B cell (primary cell): ENCODE measurements at regions not wholly inside any gene's neighbourhood (a gene's known extent, or its start where the extent isn't known, plus 50 kb on each side); places are given as distances from the start of the nearest gene placed in this dataset.

Source experiments
- ATAC-seq: fragments of 200-7000 bp; cut with Tn5 transposase; one replicate; pipeline ENCODE4 v1.10.0; 2021; ENCODE audit warnings: low read depth, mild to moderate bottlenecking, moderate number of reproducible peaks, moderate library complexity
- CTCF ChIA-PET: fragments of 350-600 bp; sonication (Branson Sonifier 250); formaldehyde crosslinking; loops from one replicate; lab custom pipeline; 2021; ENCODE audit warnings: antibody characterized with exemption, inconsistent platforms; lab: Charles Lee
- POLR2A ChIA-PET: fragments of 350-600 bp; sonication (Branson Sonifier 250); formaldehyde crosslinking; loops from one replicate; lab custom pipeline; 2021; ENCODE audit warnings: antibody characterized with exemption; lab: Charles Lee
- DNase-seq: peaks from one replicate; pipeline ENCODE4 v3.0.0; 2013
- H2AFZ ChIP-seq: 2 replicates; pipeline ENCODE4 v1.6.1; 2012; ENCODE audit warnings: mild to moderate bottlenecking, low read depth, low read length; ENCODE audit not compliant: insufficient read depth, poor library complexity, severe bottlenecking
- H3K27ac ChIP-seq, 2 donors: 1 replicate in 1 of 2; 2 replicates in 1 of 2; pipeline ENCODE4 v1.5.1; 2012 to 2013; ENCODE audit warnings: low read length in 2 of 2, mild to moderate bottlenecking in 2 of 2, moderate library complexity in 1 of 2
- H3K27me3 ChIP-seq, 4 experiments: fragments of 200-600 bp in 1 of 4; sonication (generic) in 1 of 4; replicated peaks in 1 of 4; 1 replicate in 2 of 4; 2 replicates in 2 of 4; pipeline versions ENCODE4 v1.6.1 to v1.7.0; 2013 to 2016; ENCODE audit warnings: low read length in 3 of 4, mild to moderate bottlenecking in 2 of 4, mixed read lengths in 1 of 4, moderate library complexity in 1 of 4; ENCODE audit not compliant: insufficient read depth in 4 of 4, control insufficient read depth in 3 of 4; ENCODE audit errors: control extremely low read depth in 1 of 4
- H3K36me3 ChIP-seq, 2 experiments: replicated peaks in 1 of 2; 1 replicate in 1 of 2; 2 replicates in 1 of 2; pipeline versions ENCODE4 v1.6.1 to v1.7.1; 2013; ENCODE audit warnings: low read length in 1 of 2; ENCODE audit not compliant: insufficient read depth in 2 of 2, control insufficient read depth in 1 of 2; ENCODE audit errors: control extremely low read depth in 1 of 2, extremely low read depth in 1 of 2
- H3K4me1 ChIP-seq, 2 donors: fragments of 200-600 bp in 1 of 2; sonication (generic) in 1 of 2; 1 replicate in 1 of 2; 2 replicates in 1 of 2; pipeline versions ENCODE4 v1.5.1 to v1.6.1; 2013 to 2017; ENCODE audit warnings: low read length in 2 of 2; ENCODE audit not compliant: control insufficient read depth in 2 of 2, insufficient read depth in 2 of 2
- H3K4me2 ChIP-seq: replicated peaks from 2 replicates; pipeline ENCODE3; 2012; ENCODE audit warnings: mild to moderate bottlenecking, low read depth, low read length; ENCODE audit not compliant: poor library complexity, severe bottlenecking
- H3K4me3 ChIP-seq, 5 experiments: fragments of 200-600 bp in 1 of 5; sonication (generic) in 1 of 5; 1 replicate in 3 of 5; 2 replicates in 2 of 5; pipeline versions ENCODE4 v1.5.1 to v1.7.0; 2011 to 2016; ENCODE audit warnings: low read length in 4 of 5, mild to moderate bottlenecking in 4 of 5, low read depth in 2 of 5, control low read depth in 1 of 5, moderate library complexity in 1 of 5; ENCODE audit not compliant: insufficient read depth in 1 of 5; ENCODE audit errors: control extremely low read depth in 1 of 5, extremely low read depth in 1 of 5
- H3K79me2 ChIP-seq: fragments of 200-600 bp; sonication (generic); one replicate; pipeline ENCODE4 v1.6.0; 2016; ENCODE audit warnings: low read length; ENCODE audit not compliant: control insufficient read depth, insufficient read depth
- H3K9ac ChIP-seq: fragments of 200-600 bp; sonication (generic); 2 replicates; pipeline ENCODE4 v1.6.1; 2017; ENCODE audit warnings: mild to moderate bottlenecking, low read length, moderate library complexity
- H3K9me3 ChIP-seq, 3 donors: one replicate each; pipeline versions ENCODE4 v1.6.1 to v1.7.1; 2013; ENCODE audit warnings: low read length in 2 of 3; ENCODE audit not compliant: control insufficient read depth in 2 of 3, insufficient read depth in 1 of 3; ENCODE audit errors: control extremely low read depth in 1 of 3
- H4K20me1 ChIP-seq: 2 replicates; pipeline ENCODE4 v1.6.0; 2012; ENCODE audit warnings: mild to moderate bottlenecking, low read length; ENCODE audit not compliant: insufficient read depth, control insufficient read depth, poor library complexity, severe bottlenecking
- H3K27ac Mint-ChIP-seq: one replicate; pipeline ENCODE4 v1.8.0; 2021; ENCODE audit warnings: mixed read lengths
- H3K27me3 Mint-ChIP-seq: one replicate; pipeline ENCODE4 v1.8.0; 2021; ENCODE audit warnings: mixed read lengths
- H3K4me1 Mint-ChIP-seq: one replicate; pipeline ENCODE4 v1.8.0; 2021; ENCODE audit warnings: mixed read lengths
- H3K4me3 Mint-ChIP-seq: one replicate; pipeline ENCODE4 v1.8.0; 2021; ENCODE audit warnings: mixed read lengths
- H3K9me3 Mint-ChIP-seq: one replicate; pipeline ENCODE4 v1.8.0; 2022; ENCODE audit warnings: mixed read lengths; ENCODE audit not compliant: insufficient read depth
- CTCF ChIP-seq: fragments of 200-600 bp; IDR thresholded peaks from one replicate; pipeline ENCODE4 v1.8.0; 2022; ENCODE audit warnings: antibody characterized with exemption, mild to moderate bottlenecking
- EZH2 ChIP-seq: IDR thresholded peaks from 2 replicates; pipeline ENCODE4 v1.6.1; 2012; ENCODE audit warnings: borderline replicate concordance, low read depth, mild to moderate bottlenecking, moderate library complexity, low read length; ENCODE audit not compliant: insufficient read depth, poor library complexity, severe bottlenecking
- WGBS: methylation state at CpG from one replicate; pipeline ENCODE4 v1.1.5; 2013; ENCODE audit warnings: missing lambda C conversion rate; ENCODE audit not compliant: insufficient coverage; 5-methylcytosine and 5-hydroxymethylcytosine counted together
- intact Hi-C: fragments of 100-400 bp; cut with micrococcal nuclease; formaldehyde crosslinking; loops from one replicate; pipeline ENCODE4 v1.10.0; 2022

GRCh38 chr12:68434391-68435298 is 102.5 kb upstream of the MDM1 start:
- Histone ChIP-seq H3K4me2 (no peak overlapping the region), H2AFZ (no peak overlapping the region), H3K4me3 (no peak overlapping the region), H4K20me1 (no peaks in the 10 kb centered on the region), H3K4me1 (no peaks in the 10 kb centered on the region), H3K36me3 (no peaks in the 10 kb centered on the region), H3K27ac (no peak overlapping the region), H3K9ac (no peak overlapping the region), H3K79me2 (peaks cover under 1% of the 10 kb centered on the region), H3K27me3 (no peaks in the 10 kb centered on the region), H3K9me3 (peaks cover 0 to 6% (median 0%) of the 10 kb centered on the region in 3 donors)
- WGBS, result no CpG with 5 or more reads among the region's 2 CpGs
- H3K27ac Mint-ChIP-seq, result no peak overlapping the region
- peaks cover 2% of the 10 kb centered on the region for H3K9me3 Mint-ChIP-seq
- ATAC-seq (no peak), DNase-seq (no peak)
- POLR2A ChIA-PET, result no interaction called here
- intact Hi-C loops, result no loop called here
- no peaks in the 10 kb centered on the region for H3K27me3 Mint-ChIP-seq
- TF ChIP-seq CTCF, result no peak
- TF ChIP-seq EZH2, result no peak
- CTCF ChIA-PET, result no interaction called here
- peaks cover 4% of the 10 kb centered on the region for H3K4me1 Mint-ChIP-seq
- no peak overlapping the region for H3K4me3 Mint-ChIP-seq

DNA sequence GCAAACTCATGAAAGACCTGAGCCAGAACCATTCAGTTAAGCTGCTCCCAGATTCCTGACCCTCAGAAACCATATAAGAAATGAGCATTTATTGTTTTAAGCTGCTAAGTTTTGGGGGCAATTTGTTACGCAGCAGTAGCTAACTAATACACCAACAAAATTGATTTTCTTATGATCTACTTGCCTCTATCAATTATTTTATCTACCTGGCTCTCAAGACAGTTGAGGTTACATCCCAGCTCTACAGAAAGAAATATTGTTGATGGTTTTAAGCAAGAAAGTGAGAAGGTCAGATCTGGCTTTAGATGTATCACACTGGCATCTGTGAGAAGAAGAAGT is 103.1 kb upstream of the MDM1 start:
- H3K27me3 ChIP-seq, result no peaks in the 10 kb centered on the region
- H4K20me1 ChIP-seq, result no peaks in the 10 kb centered on the region
- H3K79me2 ChIP-seq, result peaks cover 5% of the 10 kb centered on the region
- Mint-ChIP-seq H3K9me3 (peaks cover 2% of the 10 kb centered on the region), H3K4me3 (no peak overlapping the region), H3K4me1 (peaks cover 5% of the 10 kb centered on the region), H3K27ac (no peak overlapping the region), H3K27me3 (no peaks in the 10 kb centered on the region)
- CTCF ChIA-PET, result interaction anchor here (0.6 to 0.9 kb wide), 2 partner anchors 12 to 275 kb away, joined by 3 read pairs; no protein-coding TSS in a partner anchor
- DNase-seq (no peak), ATAC-seq (no peak)
- peaks cover 0 to 6% (median 0%) of the 10 kb centered on the region in 3 donors for H3K9me3 ChIP-seq
- POLR2A ChIA-PET, result no interaction called here
- H3K4me2 ChIP-seq, result no peak overlapping the region
- H2AFZ ChIP-seq, result no peak overlapping the region
- intact Hi-C loops, result no loop called here
- TF ChIP-seq CTCF (no peak), EZH2 (no peak)
- H3K36me3 ChIP-seq, result no peaks in the 10 kb centered on the region
- H3K4me3 ChIP-seq, result no peak overlapping the region
- no CpG with 5 or more reads among the region's 1 CpG for WGBS
- H3K27ac ChIP-seq, result no peak overlapping the region
- no peaks in the 10 kb centered on the region for H3K4me1 ChIP-seq
- H3K9ac ChIP-seq, result no peak overlapping the region
